Liver (tissue), 8 donors: ENCODE measurements at regions not wholly inside any gene's neighbourhood (a gene's known extent, or its start where the extent isn't known, plus 50 kb on each side); places are given as distances from the start of the nearest gene placed in this dataset.
"Not testable (repeated sequence)": the region's sequence is repeated elsewhere in the genome, so short reads cannot be mapped to it uniquely, and the experiment has no call there.

ENCODE experiments used
- DNase-seq: peaks from one replicate; pipeline ENCODE4 v3.0.0-alpha.2; 2017; ENCODE audit warnings: low spot score
- H3K27ac ChIP-seq, 2 donors: one replicate each; pipeline ENCODE4 v1.7.0; 2013; ENCODE audit warnings: inconsistent platforms in 2 of 2, low read length in 2 of 2, control low read depth in 1 of 2, low read depth in 1 of 2, mild to moderate bottlenecking in 1 of 2
- H3K27me3 ChIP-seq, 4 donors: one replicate each; pipeline versions ENCODE4 v1.6.1 to v1.7.0; 2013; ENCODE audit warnings: low read length in 3 of 4, inconsistent platforms in 1 of 4, mild to moderate bottlenecking in 1 of 4, moderate library complexity in 1 of 4; ENCODE audit not compliant: control insufficient read depth in 4 of 4, insufficient read depth in 4 of 4
- H3K36me3 ChIP-seq, 4 donors: one replicate each; pipeline versions ENCODE4 v1.6.1 to v1.7.0; 2013; ENCODE audit warnings: low read length in 3 of 4, mild to moderate bottlenecking in 3 of 4, low read depth in 1 of 4, moderate library complexity in 1 of 4; ENCODE audit not compliant: control insufficient read depth in 4 of 4, insufficient read depth in 3 of 4
- H3K4me1 ChIP-seq, 4 donors: one replicate each; pipeline versions ENCODE4 v1.6.1 to v1.7.0; 2013; ENCODE audit warnings: low read length in 3 of 4, mild to moderate bottlenecking in 3 of 4, moderate library complexity in 1 of 4; ENCODE audit not compliant: control insufficient read depth in 4 of 4, insufficient read depth in 4 of 4
- H3K4me3 ChIP-seq, 3 donors: one replicate each; pipeline versions ENCODE4 v1.6.1 to v1.7.0; 2013; ENCODE audit warnings: low read length in 3 of 3, control low read depth in 1 of 3, low read depth in 1 of 3, mild to moderate bottlenecking in 1 of 3
- H3K9ac ChIP-seq, 2 donors: one replicate each; pipeline ENCODE4 v1.7.0; 2013; ENCODE audit warnings: low read length in 2 of 2, mild to moderate bottlenecking in 2 of 2, moderate library complexity in 2 of 2, control low read depth in 1 of 2, low read depth in 1 of 2
- H3K9me3 ChIP-seq, 4 donors: one replicate each; pipeline versions ENCODE4 v1.6.1 to v1.7.0; 2013; ENCODE audit warnings: low read length in 3 of 4; ENCODE audit not compliant: control insufficient read depth in 4 of 4
- ATF3 ChIP-seq: IDR thresholded peaks from 2 replicates; pipeline ENCODE4 v1.6.1; 2016; ENCODE audit warnings: antibody characterized with exemption
- CTCF ChIP-seq: fragments of 150-350 bp; IDR thresholded peaks from 2 replicates; pipeline ENCODE4 v1.5.1; 2017; ENCODE audit warnings: improper control_type of control experiment, low read depth, low read length; ENCODE audit not compliant: missing input control
- EGR1 ChIP-seq, 2 donors: IDR thresholded peaks; 2 replicates each; pipeline ENCODE4 v1.6.1; 2016 to 2018; ENCODE audit warnings: antibody characterized with exemption in 2 of 2, low read depth in 2 of 2
- FOXA1 ChIP-seq: IDR thresholded peaks from 2 replicates; pipeline ENCODE4 v1.6.1; 2016; ENCODE audit warnings: antibody characterized with exemption
- FOXA2 ChIP-seq: IDR thresholded peaks from 2 replicates; pipeline ENCODE4 v1.6.1; 2016; ENCODE audit warnings: antibody characterized with exemption
- GABPA ChIP-seq, 2 donors: IDR thresholded peaks in 1 of 2; conservative IDR thresholded peaks in 1 of 2; 2 replicates each; pipeline ENCODE4 v1.6.1; 2016; ENCODE audit warnings: antibody characterized with exemption in 2 of 2, mild to moderate bottlenecking in 1 of 2, moderate library complexity in 1 of 2
- HNF4A ChIP-seq, 2 donors: conservative IDR thresholded peaks; 2 replicates each; pipeline ENCODE4 v1.6.1; 2016; ENCODE audit warnings: antibody characterized with exemption in 2 of 2, mild to moderate bottlenecking in 2 of 2
- HNF4G ChIP-seq: IDR thresholded peaks from 2 replicates; pipeline ENCODE4 v1.6.1; 2016; ENCODE audit warnings: antibody characterized with exemption
- JUND ChIP-seq, 2 donors: IDR thresholded peaks; 2 replicates each; pipeline ENCODE4 v1.6.1; 2016; ENCODE audit warnings: antibody characterized with exemption in 2 of 2
- MAX ChIP-seq: IDR thresholded peaks from 2 replicates; pipeline ENCODE4 v1.6.1; 2016; ENCODE audit warnings: antibody characterized with exemption
- NR2F2 ChIP-seq: IDR thresholded peaks from 2 replicates; pipeline ENCODE4 v1.6.1; 2016; ENCODE audit warnings: antibody characterized with exemption
- REST ChIP-seq: IDR thresholded peaks from 2 replicates; pipeline ENCODE4 v1.6.1; 2016; ENCODE audit warnings: antibody characterized with exemption, mild to moderate bottlenecking
- RXRA ChIP-seq, 2 donors: IDR thresholded peaks; 2 replicates each; pipeline ENCODE4 v1.6.1; 2017 to 2018; ENCODE audit warnings: antibody characterized with exemption in 2 of 2, mild to moderate bottlenecking in 1 of 2
- SP1 ChIP-seq: IDR thresholded peaks from 2 replicates; pipeline ENCODE4 v1.6.1; 2018; ENCODE audit warnings: antibody characterized with exemption, mild to moderate bottlenecking
- TAF1 ChIP-seq: conservative IDR thresholded peaks from 2 replicates; pipeline ENCODE4 v1.6.1; 2016; ENCODE audit warnings: antibody characterized with exemption, mild to moderate bottlenecking
- YY1 ChIP-seq: IDR thresholded peaks from 2 replicates; pipeline ENCODE4 v1.6.1; 2016; ENCODE audit warnings: antibody characterized with exemption, mild to moderate bottlenecking
- ZBTB33 ChIP-seq: IDR thresholded peaks from 2 replicates; pipeline ENCODE4 v1.6.1; 2016; ENCODE audit warnings: antibody characterized with exemption
- WGBS: extraction: QIAGEN DNeasy Blood & Tissue Kit; methylation state at CpG from one replicate; pipeline ENCODE4 v1.1.7; 2013; 5-methylcytosine and 5-hydroxymethylcytosine counted together
- donor health status: healthy.
- donor health status: healthy.
- donor health status: healthy.
- donor health status: healthy.
- donor health status: healthy.

GRCh38 chrX:113784754-113785153 is 799.1 kb upstream of the HTR2C start:
- H3K4me3 ChIP-seq, DNase-seq: not testable (repeated sequence)
- WGBS, result 70% methylated on average over 6 of the region's 6 CpGs

GRCh38 chrX:113770806-113771205 is 813.1 kb upstream of the HTR2C start:
- no peak overlapping the region for H3K9ac ChIP-seq
- 75% methylated on average over 2 of the region's 2 CpGs for WGBS
- H3K27me3 ChIP-seq, result no peaks in the 10 kb centered on the region
- no peaks in the 10 kb centered on the region for H3K36me3 ChIP-seq
- TF ChIP-seq HNF4A (conservative IDR thresholded peaks at IDR 0.05) (no peak), SP1 (no peak), RXRA (IDR thresholded peaks at IDR 0.05) (no peak), HNF4G (no peak), ATF3 (no peak), NR2F2 (no peak)
- DNase-seq, result no peak
- H3K4me1 ChIP-seq, result no peaks in the 10 kb centered on the region
- H3K9me3 ChIP-seq, result no peaks in the 10 kb centered on the region
- H3K4me3 ChIP-seq, result no peak overlapping the region
- no peak overlapping the region for H3K27ac ChIP-seq

More at GRCh38 chrX:113784754-113785153, 799.1 kb upstream of the HTR2C start:
- not testable (repeated sequence) for H3K36me3 ChIP-seq, H3K9me3 ChIP-seq, H3K4me1 ChIP-seq, H3K27ac ChIP-seq, H3K9ac ChIP-seq, H3K27me3 ChIP-seq

GRCh38 chrX:113770071-113770470 is 813.8 kb upstream of the HTR2C start:
- WGBS, result 63% methylated on average over 4 of the region's 4 CpGs
- H3K4me3 ChIP-seq, result no peak overlapping the region
- no peaks in the 10 kb centered on the region for H3K4me1 ChIP-seq
- no peak overlapping the region for H3K9ac ChIP-seq
- no peak overlapping the region for H3K27ac ChIP-seq
- H3K36me3 ChIP-seq, result no peaks in the 10 kb centered on the region
- DNase-seq, result no peak
- no peaks in the 10 kb centered on the region for H3K27me3 ChIP-seq
- H3K9me3 ChIP-seq, result no peaks in the 10 kb centered on the region
- TF ChIP-seq HNF4G, result no peak
- no peak for TF ChIP-seq FOXA1
- TF ChIP-seq TAF1, result no peak
- TF ChIP-seq CTCF, result no peak
- TF ChIP-seq REST, result no peak
- no peak for TF ChIP-seq MAX
- TF ChIP-seq GABPA (IDR thresholded peaks at IDR 0.05 in 1 of 2, conservative IDR thresholded peaks at IDR 0.05 in 1 of 2), result no peak
- no peak for TF ChIP-seq SP1
- TF ChIP-seq ATF3, result no peak
- TF ChIP-seq EGR1 (IDR thresholded peaks at IDR 0.05; ENCODE audit: low read depth in 2 of 2), result no peak
- TF ChIP-seq FOXA2, result no peak
- no peak for TF ChIP-seq HNF4A (conservative IDR thresholded peaks at IDR 0.05)
- TF ChIP-seq JUND (IDR thresholded peaks at IDR 0.05), result no peak
- no peak for TF ChIP-seq YY1
- no peak for TF ChIP-seq ZBTB33
- TF ChIP-seq NR2F2, result no peak
